Caco-2 (cell line): ENCODE measurements at regions not wholly inside any gene's neighbourhood (a gene's known extent, or its start where the extent isn't known, plus 50 kb on each side); places are given as distances from the start of the nearest gene placed in this dataset.

Experiments used
- BruUV-seq: library from RNA; stranded (reverse); fragments of 400-500 nt; replicated peaks from 2 replicates; lab custom pipeline; 2021; lab: Mats Ljungman, UMichigan
- CTCF ChIA-PET: fragments of 300-600 bp; sonication (Branson Sonifier 250); formaldehyde crosslinking; loops from one replicate; lab custom pipeline; 2022; ENCODE audit warnings: antibody characterized with exemption; lab: Charles Lee
- POLR2A ChIA-PET: fragments of 300-600 bp; sonication (Branson Sonifier 250); formaldehyde crosslinking; loops from one replicate; lab custom pipeline; 2022; ENCODE audit warnings: antibody characterized with exemption; lab: Charles Lee
- DNase-seq, 2 experiments: peaks; one replicate each; pipeline versions ENCODE4 v3.0.0 to v3.0.0-alpha.2; 2020 to 2022
- H3K27me3 ChIP-seq: replicated peaks from 2 replicates; pipeline ENCODE4 v1.6.0; 2011; ENCODE audit warnings: low read length; ENCODE audit not compliant: control insufficient read depth, insufficient read depth
- H3K36me3 ChIP-seq: 2 replicates; pipeline ENCODE4 v1.5.1; 2011; ENCODE audit warnings: low read length; ENCODE audit not compliant: control insufficient read depth, insufficient read depth
- H3K4me1 ChIP-seq: fragments of 250-450 bp; sonication (Bioruptor Pico); 2 replicates; pipeline ENCODE4 v1.5.1; 2020; ENCODE audit warnings: mild to moderate bottlenecking
- H3K4me3 ChIP-seq: 2 replicates; pipeline ENCODE4 v1.5.1; 2011; ENCODE audit warnings: low read depth, mild to moderate bottlenecking, control low read depth, low read length
- H3K9me3 ChIP-seq: fragments of 250-450 bp; sonication (Bioruptor Pico); 2 replicates; pipeline ENCODE4 v1.5.1; 2020; ENCODE audit warnings: mild to moderate bottlenecking, moderate library complexity
- H3K27ac Mint-ChIP-seq: one replicate; pipeline ENCODE4 v1.8.0; 2022; ENCODE audit warnings: mixed read lengths; ENCODE audit not compliant: unreplicated experiment
- H3K27me3 Mint-ChIP-seq: one replicate; pipeline ENCODE4 v1.8.0; 2022; ENCODE audit warnings: mixed read lengths; ENCODE audit not compliant: insufficient read depth, unreplicated experiment
- H3K36me3 Mint-ChIP-seq: one replicate; pipeline ENCODE4 v1.8.0; 2022; ENCODE audit warnings: mild to moderate bottlenecking, mixed read lengths; ENCODE audit not compliant: insufficient read depth, unreplicated experiment
- H3K4me1 Mint-ChIP-seq: one replicate; pipeline ENCODE4 v1.8.0; 2022; ENCODE audit warnings: low read depth, mixed read lengths; ENCODE audit not compliant: unreplicated experiment
- H3K4me3 Mint-ChIP-seq: one replicate; pipeline ENCODE4 v1.8.0; 2022; ENCODE audit warnings: mild to moderate bottlenecking, moderate library complexity, mixed read lengths; ENCODE audit not compliant: unreplicated experiment
- H3K9me3 Mint-ChIP-seq: one replicate; pipeline ENCODE4 v1.8.0; 2022; ENCODE audit warnings: mixed read lengths; ENCODE audit not compliant: unreplicated experiment
- CTCF ChIP-seq, 2 experiments: fragments of 200-600 bp in 1 of 2; IDR thresholded peaks; 1 replicate in 1 of 2; 2 replicates in 1 of 2; pipeline versions ENCODE4 v1.5.1 to v1.8.0; 2011 to 2022; ENCODE audit warnings: antibody characterized with exemption in 1 of 2, control low read depth in 1 of 2, inconsistent platforms in 1 of 2, low read depth in 1 of 2, low read length in 1 of 2, mild to moderate bottlenecking in 1 of 2, moderate library complexity in 1 of 2; ENCODE audit not compliant: insufficient read depth in 1 of 2, severe bottlenecking in 1 of 2, unreplicated experiment in 1 of 2
- intact Hi-C: fragments of 100-400 bp; cut with micrococcal nuclease; formaldehyde crosslinking; loops from one replicate; pipeline ENCODE4 v1.10.0; 2022; ENCODE audit not compliant: unreplicated experiment

GRCh38 chr13:97615266-97615665 is 181.3 kb downstream of the RAP2A start:
- H3K4me1 ChIP-seq: no peaks in the 10 kb centered on the region
- H3K4me1 Mint-ChIP-seq: no peaks in the 10 kb centered on the region
- intact Hi-C loops: no loop called here
- POLR2A ChIA-PET: no interaction called here
- H3K27me3 Mint-ChIP-seq: peaks cover 30% of the 10 kb centered on the region
- CTCF ChIA-PET: no interaction called here
- no peaks in the 10 kb centered on the region for H3K36me3 ChIP-seq
- no TSS peak for BruUV-seq
- peaks cover 3% of the 10 kb centered on the region; the same call in 1 of the 2 replicates for H3K9me3 ChIP-seq
- no peak for DNase-seq
- no peak overlapping the region for H3K4me3 Mint-ChIP-seq
- H3K36me3 Mint-ChIP-seq: no peaks in the 10 kb centered on the region
- no peak for TF ChIP-seq CTCF (IDR thresholded peaks at IDR 0.05; ENCODE audit: insufficient read depth in 1 of 2, low read depth in 1 of 2, low read length in 1 of 2, severe bottlenecking in 1 of 2, unreplicated experiment in 1 of 2)
- no peak overlapping the region for H3K27ac Mint-ChIP-seq
- no peaks in the 10 kb centered on the region for H3K27me3 ChIP-seq
- H3K4me3 ChIP-seq: no peak overlapping the region
- no peaks in the 10 kb centered on the region for H3K9me3 Mint-ChIP-seq

- Histone ChIP-seq H3K4me3 (no peak overlapping the region), H3K9me3 (peaks cover 3% of the 10 kb centered on the region; the same call in 1 of the 2 replicates), H3K36me3 (no peaks in the 10 kb centered on the region), H3K4me1 (no peaks in the 10 kb centered on the region), H3K27me3 (no peaks in the 10 kb centered on the region)
- Mint-ChIP-seq H3K36me3 (no peaks in the 10 kb centered on the region), H3K9me3 (no peaks in the 10 kb centered on the region), H3K4me3 (no peak overlapping the region), H3K4me1 (no peaks in the 10 kb centered on the region), H3K27me3 (peaks cover 30% of the 10 kb centered on the region), H3K27ac (no peak overlapping the region)
- intact Hi-C loops: no loop called here
- POLR2A ChIA-PET: no interaction called here
- no TSS peak for BruUV-seq
- TF ChIP-seq CTCF (IDR thresholded peaks at IDR 0.05; ENCODE audit: insufficient read depth in 1 of 2, low read depth in 1 of 2, low read length in 1 of 2, severe bottlenecking in 1 of 2, unreplicated experiment in 1 of 2): no peak
- DNase-seq: no peak
- CTCF ChIA-PET: no interaction called here
Observed at GRCh38 chr13:97616385-97616784, 182.4 kb downstream of the RAP2A start.

GRCh38 chr13:97621025-97621424 is 187.1 kb downstream of the RAP2A start:
- POLR2A ChIA-PET: no interaction called here
- no TSS peak for BruUV-seq
- H3K9me3 ChIP-seq: peaks cover 3% of the 10 kb centered on the region; the same call in 1 of the 2 replicates
- H3K27me3 Mint-ChIP-seq: peaks cover 23% of the 10 kb centered on the region
- no peak overlapping the region for H3K27ac Mint-ChIP-seq
- TF ChIP-seq CTCF (IDR thresholded peaks at IDR 0.05; ENCODE audit: insufficient read depth in 1 of 2, low read depth in 1 of 2, low read length in 1 of 2, severe bottlenecking in 1 of 2, unreplicated experiment in 1 of 2): no peak
- DNase-seq: no peak
- no peak overlapping the region for H3K4me3 Mint-ChIP-seq
- H3K36me3 Mint-ChIP-seq: no peaks in the 10 kb centered on the region
- no peaks in the 10 kb centered on the region for H3K9me3 Mint-ChIP-seq
- no peak overlapping the region for H3K4me3 ChIP-seq
- H3K27me3 ChIP-seq: no peaks in the 10 kb centered on the region
- no peaks in the 10 kb centered on the region for H3K4me1 Mint-ChIP-seq
- no peaks in the 10 kb centered on the region for H3K36me3 ChIP-seq
- no peaks in the 10 kb centered on the region for H3K4me1 ChIP-seq
- CTCF ChIA-PET: no interaction called here
- intact Hi-C loops: no loop called here
